ENCODE measurements at regions not wholly inside any gene's neighbourhood (a gene's known extent, or its start where the extent isn't known, plus 50 kb on each side); places are given as distances from the start of the nearest gene placed in this dataset.

GRCh38 chr2:7992612-7993602, 688.9 kb upstream of the ID2 start:
- no peak for DNase-seq (ENCODE audit: low read depth, low spot score)

DNA sequence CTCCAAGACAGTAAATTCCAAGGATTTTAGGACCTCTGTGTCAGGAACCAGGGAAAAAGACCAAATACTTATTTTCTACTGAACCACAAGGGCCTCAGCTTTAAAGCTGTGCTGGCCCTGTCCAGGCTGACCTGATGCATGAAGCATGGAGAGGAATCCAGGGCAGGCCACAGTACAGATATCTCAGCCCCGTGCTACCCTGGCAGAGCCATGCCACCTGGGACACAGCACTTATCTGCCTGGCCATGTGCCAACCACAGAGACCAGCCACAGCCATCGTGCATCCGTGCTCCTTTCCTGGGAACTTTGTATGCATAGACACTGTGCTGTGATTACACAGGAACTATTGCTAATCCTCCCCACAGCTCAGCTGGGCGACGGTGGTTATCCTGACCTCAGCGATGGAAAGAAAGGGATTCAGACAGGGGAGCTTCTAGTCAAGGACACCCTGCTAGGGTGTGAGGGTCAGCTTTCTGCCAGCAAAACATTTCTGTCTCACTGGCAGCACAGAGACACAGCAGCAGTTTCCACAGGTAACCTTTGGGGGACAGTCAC, 687.4 kb upstream of the ID2 start:
- DNase-seq (ENCODE audit: low read depth, low spot score) = peak; percentile 18

GRCh38 chr2:7997279-7997678, 684.6 kb upstream of the ID2 start:
- DNase-seq (ENCODE audit: low read depth, low spot score) = no peak

- no peak for DNase-seq (ENCODE audit: low read depth, low spot score)
Measured at GRCh38 chr2:7999683-8000476, 682.0 kb upstream of the ID2 start.

DNA sequence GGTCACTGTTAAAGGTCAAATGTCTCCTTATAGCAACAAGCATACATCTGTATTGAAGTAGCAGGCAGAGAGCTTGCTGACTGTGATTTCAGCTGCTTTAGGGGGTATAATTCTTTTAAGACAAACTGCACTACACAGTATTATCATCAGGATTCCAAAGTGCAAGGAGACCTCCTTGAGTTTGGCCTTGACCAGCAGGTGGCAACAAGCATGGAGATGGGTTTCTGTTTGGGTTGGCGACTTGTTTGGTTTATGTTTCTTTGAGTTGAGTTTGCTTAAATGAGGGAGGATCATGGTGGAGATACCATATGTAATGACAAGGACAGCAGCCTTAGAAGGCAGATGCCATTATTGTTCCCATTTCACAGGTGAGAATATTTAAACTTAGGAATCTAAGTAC, 681.0 kb upstream of the ID2 start:
- no peak for DNase-seq (ENCODE audit: low read depth, low spot score)

GRCh38 chr2:8002765-8003393, 679.0 kb upstream of the ID2 start:
- DNase-seq (ENCODE audit: low read depth, low spot score) = no peak

DNA sequence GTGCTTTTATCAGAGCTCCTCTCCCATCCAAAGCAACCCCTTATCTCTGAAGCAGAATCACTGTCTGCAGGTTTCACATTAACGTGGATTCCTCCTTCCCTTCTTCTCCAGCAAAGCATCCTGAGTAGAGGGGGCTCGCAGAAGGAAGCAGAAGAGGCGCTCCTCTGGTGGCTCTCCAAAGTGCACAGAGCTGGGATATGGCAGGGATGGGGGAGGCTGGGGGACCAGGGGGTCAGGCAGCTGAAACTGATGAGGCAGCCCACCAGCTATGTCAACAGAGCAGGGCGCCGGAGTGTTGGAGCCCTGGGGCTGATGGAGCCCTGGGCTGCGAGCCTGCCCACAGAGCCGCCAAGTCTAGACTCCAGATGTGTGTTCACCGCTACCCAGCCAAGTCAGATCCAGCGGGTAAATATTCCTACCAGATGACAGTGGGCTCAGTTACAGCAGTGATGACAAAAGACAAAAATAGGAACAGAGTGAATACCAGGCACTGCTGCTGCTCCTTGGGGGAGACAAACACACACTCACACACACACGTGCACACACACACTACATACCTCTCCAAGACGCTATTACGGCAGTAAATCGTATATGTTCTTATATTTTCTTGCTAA, 678.3 kb upstream of the ID2 start:
- peak; percentile 9 for DNase-seq (ENCODE audit: low read depth, low spot score)

- no peak for DNase-seq (ENCODE audit: low read depth, low spot score)
Measured at GRCh38 chr2:8004250-8004681, 677.6 kb upstream of the ID2 start.

- no peak for DNase-seq (ENCODE audit: low read depth, low spot score)
Measured at GRCh38 chr2:8006181-8006580, 675.7 kb upstream of the ID2 start.

DNA sequence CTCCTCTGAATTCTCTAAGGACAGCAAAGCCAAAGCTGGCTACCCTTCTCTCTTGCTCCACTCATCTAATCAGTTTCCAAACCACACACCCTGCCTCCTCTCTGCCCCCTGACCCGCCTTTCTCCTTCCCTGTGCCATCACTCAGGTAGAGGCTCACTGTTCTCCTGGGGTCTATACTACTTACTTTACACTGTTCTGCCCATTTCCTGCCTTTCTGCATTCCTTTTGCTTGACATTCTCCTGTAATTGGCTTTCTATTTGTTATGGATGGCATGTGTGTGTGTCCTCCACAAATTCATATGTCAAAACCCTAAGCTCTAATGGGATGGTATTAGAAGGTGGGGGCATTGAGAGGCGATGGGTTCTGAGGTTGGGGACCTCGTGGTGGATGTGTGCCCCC, 675.2 kb upstream of the ID2 start:
- DNase-seq (ENCODE audit: low read depth, low spot score) = no peak

- no peak for DNase-seq (ENCODE audit: low read depth, low spot score)
Measured at GRCh38 chr2:8009010-8009597, 672.8 kb upstream of the ID2 start.

DNA sequence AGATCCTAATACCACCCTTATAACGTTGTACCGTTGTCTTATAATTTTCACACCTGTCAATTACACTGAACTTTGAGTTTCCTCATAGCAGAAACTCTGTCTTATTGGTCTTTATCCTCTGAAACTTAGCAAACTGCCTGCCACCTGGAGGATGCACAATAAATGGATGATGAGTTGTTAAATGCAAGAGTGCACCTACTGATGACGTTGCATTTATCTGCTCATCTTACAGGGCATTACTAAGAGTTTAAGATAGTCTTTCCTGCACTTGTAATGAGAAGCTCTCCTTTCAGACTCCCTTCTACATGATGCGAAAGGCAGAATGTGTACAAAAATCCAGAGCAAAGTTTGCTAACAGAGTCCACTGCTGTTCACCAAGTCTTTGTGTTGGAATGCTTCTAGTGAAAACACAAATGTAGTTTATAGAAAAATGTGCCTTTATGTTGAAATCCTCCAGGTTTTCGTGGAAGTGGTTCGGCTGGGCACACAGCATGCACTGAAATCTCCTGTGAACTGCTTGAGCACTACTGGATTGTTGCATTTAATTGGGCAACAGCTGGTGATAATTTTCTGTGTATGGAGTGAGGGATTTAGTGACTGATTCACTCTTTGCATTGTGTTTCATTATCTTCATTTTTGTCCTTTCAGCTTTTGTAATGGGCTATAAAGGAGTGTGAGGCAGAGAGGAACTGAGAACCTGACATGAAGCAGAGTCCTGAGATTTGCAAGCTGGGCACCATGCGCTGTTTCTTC, 665.8 kb upstream of the ID2 start:
- no peak for DNase-seq (ENCODE audit: low read depth, low spot score)

DNA sequence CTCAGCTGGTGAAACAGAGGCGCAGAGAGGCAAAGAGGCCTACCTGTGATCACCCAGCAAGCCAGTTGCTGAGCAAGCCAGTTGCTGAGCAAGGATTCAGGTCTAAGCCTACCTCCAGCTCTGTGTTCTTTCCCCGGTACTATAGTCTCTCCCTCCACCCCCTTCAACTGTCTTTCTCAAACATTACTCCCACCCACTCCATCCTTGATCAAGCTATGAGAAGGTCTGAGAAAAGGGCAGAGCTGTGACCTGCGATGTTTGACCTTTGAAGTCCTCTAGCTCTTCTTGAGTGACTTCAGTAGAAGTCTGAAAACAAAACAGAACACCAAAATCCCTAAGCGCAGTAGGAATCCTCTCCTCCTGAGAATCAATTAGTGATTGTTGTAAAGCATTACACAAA, 665.2 kb upstream of the ID2 start:
- DNase-seq (ENCODE audit: low read depth, low spot score) = no peak

GRCh38 chr2:8018956-8019355, 662.9 kb upstream of the ID2 start:
- DNase-seq (ENCODE audit: low read depth, low spot score) = no peak

- DNase-seq (ENCODE audit: low read depth, low spot score) = no peak
Measured at GRCh38 chr2:8019934-8020333, 661.9 kb upstream of the ID2 start.

DNA sequence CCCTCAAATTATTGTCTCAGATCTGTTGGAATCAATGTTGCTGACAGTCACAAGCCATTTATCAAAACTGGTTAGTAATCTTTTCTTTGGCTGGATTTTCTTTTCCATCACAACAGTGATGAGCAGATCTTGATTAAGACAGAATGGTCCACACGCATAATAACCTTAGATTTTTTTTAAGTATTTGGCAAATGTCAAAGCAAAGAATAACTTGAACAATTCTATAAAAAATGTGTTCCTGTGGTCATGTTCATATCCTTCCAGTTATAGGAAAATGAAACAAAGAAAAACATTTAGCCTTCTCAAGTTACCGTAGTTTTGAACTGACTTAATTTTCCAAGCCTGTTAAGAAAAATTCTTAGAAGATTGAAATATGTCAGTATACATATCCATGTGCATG, 659.9 kb upstream of the ID2 start:
- no peak for DNase-seq (ENCODE audit: low read depth, low spot score)

DNA sequence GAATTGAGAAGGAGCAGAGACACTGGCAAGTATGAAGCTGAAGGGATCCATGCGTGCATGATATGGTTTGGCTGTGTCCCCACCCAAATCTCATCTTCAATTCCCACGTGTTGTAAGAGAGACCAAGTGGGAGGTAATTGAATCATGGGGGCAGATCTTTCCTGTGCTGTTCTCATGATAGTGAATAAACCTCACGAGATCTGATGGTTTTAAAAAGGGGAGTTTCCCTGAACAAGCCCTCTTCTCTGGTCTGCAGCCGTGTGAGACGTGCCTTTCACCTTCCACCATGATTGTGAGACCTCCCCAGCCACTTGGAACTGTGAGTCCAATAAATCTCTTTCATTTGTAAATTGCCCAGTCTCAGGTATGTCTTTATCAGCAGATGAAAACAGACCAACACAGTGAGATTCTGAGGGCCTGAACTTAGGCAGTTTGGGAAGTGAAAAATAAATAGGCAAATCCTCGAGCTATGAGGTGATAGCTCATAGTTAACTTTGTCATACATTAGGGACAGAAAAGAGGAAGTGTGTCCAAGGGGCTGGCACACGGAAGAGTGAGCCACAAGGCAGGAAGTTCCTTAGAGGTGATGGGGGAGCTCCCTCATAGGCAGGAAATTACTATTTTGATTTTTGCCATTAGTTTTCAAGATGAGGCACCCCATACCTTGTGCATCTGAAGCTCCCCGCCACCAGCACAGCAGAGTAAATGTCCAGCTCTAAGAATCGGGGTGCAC, 658.8 kb upstream of the ID2 start:
- no peak for DNase-seq (ENCODE audit: low read depth, low spot score)

- DNase-seq (ENCODE audit: low read depth, low spot score) = no peak
Measured at GRCh38 chr2:8024506-8024905, 657.4 kb upstream of the ID2 start.

GRCh38 chr2:8026381-8026780, 655.5 kb upstream of the ID2 start:
- no peak for DNase-seq (ENCODE audit: low read depth, low spot score)

DNA sequence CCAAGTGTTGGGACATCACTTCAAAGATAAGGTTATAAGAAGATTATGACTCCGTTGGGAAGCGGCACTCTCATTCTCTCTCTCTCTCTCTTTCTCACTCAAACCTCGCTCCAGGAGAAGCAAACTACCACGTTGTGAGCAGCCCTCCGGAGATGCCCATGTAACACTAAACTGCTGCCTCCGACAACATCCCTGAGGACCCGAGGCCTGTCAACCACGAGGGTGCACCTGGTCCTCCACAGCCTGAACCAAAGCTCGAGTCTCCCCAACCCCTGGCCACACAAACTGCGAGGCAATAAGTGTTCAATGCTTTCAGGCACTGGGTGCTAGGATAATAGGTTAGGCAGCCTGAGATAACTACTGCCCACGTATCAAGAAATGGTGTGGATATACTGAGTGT, 654.5 kb upstream of the ID2 start:
- DNase-seq (ENCODE audit: low read depth, low spot score) = no peak

Measured in astrocyte of the hippocampus (primary cell).